Heart left ventricle (tissue), 16 donors: ENCODE measurements at regions not wholly inside any gene's neighbourhood (a gene's known extent, or its start where the extent isn't known, plus 50 kb on each side); places are given as distances from the start of the nearest gene placed in this dataset.

Experiments used
- ATAC-seq, 4 donors: fragments of 200-7000 bp; cut with Tn5 transposase; one replicate each; pipeline ENCODE4 v1.9.1; 2020 to 2022; ENCODE audit warnings: moderate library complexity in 4 of 4, mild to moderate bottlenecking in 3 of 4, moderate number of reproducible peaks in 1 of 4
- DNase-seq, 5 donors: peaks; one replicate each; pipeline ENCODE4 v3.0.0-alpha.2; 2020
- H3K27ac ChIP-seq, 12 donors: fragments of 200-600 bp; sonication (generic) in 4 of 12; one replicate each; pipeline versions ENCODE4 v1.5.0 to v1.8.0; 2016 to 2022; ENCODE audit warnings: mild to moderate bottlenecking in 2 of 12
- H3K27me3 ChIP-seq, 9 donors: fragments of 200-600 bp; sonication (generic) in 2 of 9; one replicate each; pipeline versions ENCODE4 v1.5.1 to v1.8.0; 2016 to 2022; ENCODE audit warnings: mild to moderate bottlenecking in 3 of 9
- H3K36me3 ChIP-seq, 9 donors: fragments of 200-600 bp; sonication (generic) in 2 of 9; one replicate each; pipeline versions ENCODE4 v1.5.0 to v1.8.0; 2018 to 2022; ENCODE audit warnings: mild to moderate bottlenecking in 2 of 9
- H3K4me1 ChIP-seq, 12 donors: fragments of 200-600 bp; sonication (generic) in 4 of 12; one replicate each; pipeline versions ENCODE4 v1.5.0 to v1.8.0; 2016 to 2022; ENCODE audit warnings: mild to moderate bottlenecking in 3 of 12
- H3K4me3 ChIP-seq, 12 donors: fragments of 200-600 bp; sonication (generic) in 4 of 12; one replicate each; pipeline versions ENCODE4 v1.5.0 to v1.8.0; 2017 to 2022; ENCODE audit warnings: mild to moderate bottlenecking in 9 of 12, moderate library complexity in 4 of 12
- H3K9me3 ChIP-seq, 12 donors: fragments of 200-600 bp; sonication (generic) in 4 of 12; one replicate each; pipeline versions ENCODE4 v1.5.0 to v1.8.0; 2016 to 2022; ENCODE audit warnings: mild to moderate bottlenecking in 1 of 12
- POLR2A ChIP-seq, 2 donors: fragments of 450-650 bp; IDR thresholded peaks; one replicate each; pipeline ENCODE4 v1.6.1; 2017; ENCODE audit warnings: antibody characterized with exemption in 2 of 2, mild to moderate bottlenecking in 2 of 2, moderate library complexity in 2 of 2
- WGBS, 4 donors: extraction: QIAGEN DNeasy Blood & Tissue Kit in 2 of 4; methylation state at CpG; one replicate each; pipeline versions ENCODE4 v1.1.5 to v1.1.7; 2013 to 2018; 5-methylcytosine and 5-hydroxymethylcytosine counted together
- intact Hi-C, 10 donors: fragments of 100-400 bp; cut with DNase I; formaldehyde crosslinking; loops; one replicate each; pipeline versions ENCODE4 v1.11.1 to v1.14.2; 2022
- TF ChIP-seq, protein P1 (sequence below), 12 donors: fragments of 200-600 bp; sonication (generic) in 4 of 12; IDR thresholded peaks; one replicate each; pipeline versions ENCODE4 v1.5.0 to v1.8.0; 2018 to 2022; ENCODE audit warnings: antibody characterized with exemption in 12 of 12, mild to moderate bottlenecking in 5 of 12
- donor health status: ischemic (EF 13 %, LVEDD 7.1; RV severe dilation, severe dysfunction).
- donor health status: healthy with polysubstance abuse.
- donor health status: DM: no; HTN: yes; CAD: no.
- donor health status: DM: no; HTN: no; CAD: no.
- donor health status: ischemic (EF 25% LVEDD 6.9; RV normal size, moderate dysfunction).
- donor health status: ischemic (EF 25% LVEDD 5.7; RV mildly dilated, moderate dysfunction).
- donor health status: healthy.
- donor health status: DM: yes; HTN: yes; CAD: no.
- donor health status: ischemic (EF 35%, LVEDD 5.7; RV mildly dilated, moderate dysfunction).
- donor health status: nonischemic (EF 11% LVEDD 7.7; RV severe dilation, severe dysfunction).
- donor health status: DM: yes; HTN: yes; CAD: no.
- donor health status: PGD.
- donor health status: ischemic (EF 29% LVEDD 5.4; RV normal size, mild dysfunction).
- donor health status: nonischemic (EF 23%, LVEDD 6.1; RV moderate dilation, normal function).

DNA sequence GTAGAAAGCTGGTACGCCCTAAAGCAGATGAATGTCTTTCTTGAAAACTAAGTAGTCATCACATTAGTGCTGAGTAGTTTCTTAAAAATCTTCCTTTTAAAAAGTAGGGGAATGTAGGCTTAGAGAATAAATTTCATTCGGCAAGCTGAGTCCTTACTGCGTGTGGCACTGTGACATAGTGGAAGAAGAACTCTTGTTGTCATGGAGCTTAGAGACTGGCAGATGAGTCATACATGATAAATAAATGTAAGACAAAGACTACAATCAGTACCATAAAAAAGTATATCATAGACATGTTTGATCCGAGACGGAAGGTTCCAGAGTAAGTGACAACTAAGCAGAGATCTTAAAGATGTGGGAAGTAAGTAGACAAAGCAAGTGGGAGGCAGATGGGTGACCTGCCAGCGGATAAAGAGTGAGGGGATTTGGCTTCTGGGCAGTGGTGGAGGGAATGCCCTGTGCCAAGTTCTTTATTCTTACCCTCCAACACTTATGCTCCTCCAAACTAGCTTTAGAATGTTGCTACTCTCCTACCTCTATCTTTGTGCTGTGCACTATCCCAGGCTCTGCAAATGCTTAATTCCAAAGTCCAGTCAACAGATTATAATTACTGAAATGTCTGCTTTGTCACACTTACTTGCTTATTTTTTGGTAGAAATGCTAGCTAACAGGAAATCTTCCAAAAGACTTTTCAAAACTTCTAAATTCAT lies 608.5 kb upstream of the USP24 start:
- TF ChIP-seq, protein P1, sequence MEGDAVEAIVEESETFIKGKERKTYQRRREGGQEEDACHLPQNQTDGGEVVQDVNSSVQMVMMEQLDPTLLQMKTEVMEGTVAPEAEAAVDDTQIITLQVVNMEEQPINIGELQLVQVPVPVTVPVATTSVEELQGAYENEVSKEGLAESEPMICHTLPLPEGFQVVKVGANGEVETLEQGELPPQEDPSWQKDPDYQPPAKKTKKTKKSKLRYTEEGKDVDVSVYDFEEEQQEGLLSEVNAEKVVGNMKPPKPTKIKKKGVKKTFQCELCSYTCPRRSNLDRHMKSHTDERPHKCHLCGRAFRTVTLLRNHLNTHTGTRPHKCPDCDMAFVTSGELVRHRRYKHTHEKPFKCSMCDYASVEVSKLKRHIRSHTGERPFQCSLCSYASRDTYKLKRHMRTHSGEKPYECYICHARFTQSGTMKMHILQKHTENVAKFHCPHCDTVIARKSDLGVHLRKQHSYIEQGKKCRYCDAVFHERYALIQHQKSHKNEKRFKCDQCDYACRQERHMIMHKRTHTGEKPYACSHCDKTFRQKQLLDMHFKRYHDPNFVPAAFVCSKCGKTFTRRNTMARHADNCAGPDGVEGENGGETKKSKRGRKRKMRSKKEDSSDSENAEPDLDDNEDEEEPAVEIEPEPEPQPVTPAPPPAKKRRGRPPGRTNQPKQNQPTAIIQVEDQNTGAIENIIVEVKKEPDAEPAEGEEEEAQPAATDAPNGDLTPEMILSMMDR (IDR thresholded peaks at IDR 0.05) = no peak
- no peak for TF ChIP-seq POLR2A (IDR thresholded peaks at IDR 0.05)
- ATAC-seq (no peak), DNase-seq (no peak)
- no peaks in the 10 kb centered on the region for H3K27me3 ChIP-seq
- WGBS, 4 donors = 81 to 93% (median 86%) methylated on average over 6 of the region's 6 CpGs
- H3K4me3 ChIP-seq = no peak overlapping the region
- intact Hi-C loops = no loop called here
- no peaks in the 10 kb centered on the region for H3K36me3 ChIP-seq
- H3K4me1 ChIP-seq = no peaks in the 10 kb centered on the region
- no peak overlapping the region for H3K27ac ChIP-seq
- H3K9me3 ChIP-seq = no peaks in the 10 kb centered on the region

DNA sequence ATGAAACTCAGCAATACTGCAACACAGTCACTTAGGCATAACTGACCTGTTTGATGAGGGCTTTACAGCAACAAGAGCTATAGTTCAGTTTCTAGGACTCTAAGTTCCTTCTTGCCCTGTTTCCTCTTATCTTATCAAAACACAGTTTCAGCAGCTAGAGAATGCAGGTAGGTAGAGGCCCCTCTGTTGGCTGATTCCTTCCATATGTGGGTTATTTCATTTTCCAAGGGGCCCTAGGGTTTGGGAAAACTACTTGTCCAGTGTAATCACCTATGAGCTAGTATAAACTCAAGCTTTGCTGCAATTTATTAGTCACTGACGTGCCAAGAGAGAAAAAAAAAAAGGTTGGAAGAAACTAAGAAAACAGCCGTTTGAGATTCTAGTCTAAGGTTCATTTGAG lies 607.7 kb upstream of the USP24 start:
- no peaks in the 10 kb centered on the region for H3K27me3 ChIP-seq
- H3K36me3 ChIP-seq = no peaks in the 10 kb centered on the region
- DNase-seq (no peak), ATAC-seq (no peak)
- intact Hi-C loops = no loop called here
- 86 to 92% (median 88%) methylated on average over 2 of the region's 2 CpGs for WGBS, 4 donors
- H3K4me3 ChIP-seq = no peak overlapping the region
- H3K4me1 ChIP-seq = no peaks in the 10 kb centered on the region
- TF ChIP-seq POLR2A (IDR thresholded peaks at IDR 0.05) = no peak
- TF ChIP-seq, protein P1 (IDR thresholded peaks at IDR 0.05) = no peak
- H3K27ac ChIP-seq = no peak overlapping the region
- H3K9me3 ChIP-seq = no peaks in the 10 kb centered on the region

DNA sequence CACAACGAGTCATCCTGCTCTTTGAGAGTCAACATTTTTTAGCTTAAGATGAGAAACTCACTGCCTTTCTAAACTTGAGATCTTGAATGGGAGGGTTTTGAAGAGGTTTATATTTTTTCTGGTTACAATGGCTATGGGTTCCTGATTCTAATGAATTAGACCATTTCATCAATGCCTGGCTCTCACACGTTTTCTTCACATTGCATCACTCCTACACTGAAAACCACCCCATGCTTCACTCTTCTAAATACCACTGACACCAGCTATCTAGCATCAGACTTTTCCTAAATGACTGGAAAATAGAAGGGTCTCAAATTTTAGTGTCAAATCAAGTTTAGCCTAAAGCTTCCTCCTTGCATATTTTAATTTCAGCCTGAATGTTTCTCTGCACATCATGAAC lies 606.1 kb upstream of the USP24 start:
- intact Hi-C loops = no loop called here
- H3K36me3 ChIP-seq = no peaks in the 10 kb centered on the region
- ATAC-seq (no peak), DNase-seq (no peak)
- H3K9me3 ChIP-seq = no peaks in the 10 kb centered on the region
- no peak overlapping the region for H3K4me3 ChIP-seq
- peaks cover 0 to 9% (median 0%) of the 10 kb centered on the region in 12 donors for H3K4me1 ChIP-seq
- TF ChIP-seq, protein P1 (IDR thresholded peaks at IDR 0.05) = no peak
- no peak for TF ChIP-seq POLR2A (IDR thresholded peaks at IDR 0.05)
- H3K27me3 ChIP-seq = no peaks in the 10 kb centered on the region
- H3K27ac ChIP-seq = no peak overlapping the region
- 82 to 91% (median 90%) methylated on average over 2 of the region's 2 CpGs for WGBS, 4 donors

DNA sequence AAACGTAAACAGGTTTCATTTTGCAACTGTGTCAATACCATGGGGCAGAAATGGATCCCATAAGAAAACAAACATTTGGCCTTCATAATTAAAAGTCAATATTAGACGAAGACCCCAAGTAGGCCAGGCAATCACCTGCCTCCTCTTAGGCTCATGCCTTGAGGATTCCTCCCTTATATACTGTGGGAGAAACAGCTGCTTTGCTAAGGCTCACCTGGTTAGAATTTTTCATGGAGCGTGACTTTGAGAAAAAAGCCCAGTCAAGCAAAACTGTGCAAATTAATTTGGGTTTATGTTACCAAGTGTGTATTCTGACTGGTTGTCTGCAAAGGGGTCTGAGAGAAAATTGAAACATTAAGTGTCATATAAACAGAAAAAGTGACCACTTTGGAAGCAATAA lies 605.3 kb upstream of the USP24 start:
- H3K27me3 ChIP-seq = no peaks in the 10 kb centered on the region
- DNase-seq (no peak), ATAC-seq (no peak)
- H3K36me3 ChIP-seq = no peaks in the 10 kb centered on the region
- no peak overlapping the region for H3K27ac ChIP-seq
- TF ChIP-seq, protein P1 (IDR thresholded peaks at IDR 0.05) = no peak
- TF ChIP-seq POLR2A (IDR thresholded peaks at IDR 0.05) = no peak
- H3K4me3 ChIP-seq = no peak overlapping the region
- intact Hi-C loops = no loop called here
- 93 to 95% (median 93%) methylated on average over 3 of the region's 3 CpGs for WGBS, 4 donors
- no peaks in the 10 kb centered on the region for H3K9me3 ChIP-seq
- H3K4me1 ChIP-seq = peaks cover 0 to 9% (median 0%) of the 10 kb centered on the region in 12 donors
